ENCODE measurements at regions not wholly inside any gene's neighbourhood (a gene's known extent, or its start where the extent isn't known, plus 50 kb on each side); places are given as distances from the start of the nearest gene placed in this dataset.

DNA sequence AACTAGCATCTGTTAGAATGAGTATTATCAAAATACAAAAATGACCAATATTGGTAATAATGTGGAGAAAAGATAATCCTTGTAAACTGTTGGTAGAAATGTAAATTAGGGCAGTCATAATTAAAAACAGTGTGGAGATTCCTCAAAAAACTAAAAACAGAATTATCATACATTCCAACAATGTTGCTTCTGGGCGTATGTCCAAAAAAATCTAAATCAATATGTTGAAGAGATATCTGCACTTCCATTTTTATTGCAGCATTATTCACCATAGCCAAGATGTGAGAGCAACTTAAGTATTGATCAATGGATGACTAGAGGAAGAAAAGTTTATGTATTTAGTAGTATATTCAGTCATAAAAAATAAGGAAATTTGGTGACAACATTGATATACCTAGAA lies 59.8 kb upstream of the OR9G4 start:
- ATAC-seq = no peak
- H3K27ac ChIP-seq (ENCODE audit: low read depth, low read length) = no peak overlapping the region
- no peaks in the 10 kb centered on the region for H3K9me2 ChIP-seq (ENCODE audit: insufficient read depth)
- CTCF ChIA-PET = no interaction called here
- intact Hi-C loops (cut with micrococcal nuclease) = loop anchor here (10.0 kb wide), 1 partner anchor 1084 kb away; a partner anchor contains a TSS
- H4K20me1 ChIP-seq (ENCODE audit: insufficient read depth) = no peaks in the 10 kb centered on the region
- no peaks in the 10 kb centered on the region for H3K79me2 ChIP-seq (ENCODE audit: insufficient read depth, low read length)
- H3K4me1 ChIP-seq (ENCODE audit: control insufficient read depth in 1 of 2, insufficient read depth in 2 of 2, low read length in 2 of 2) = no peaks in the 10 kb centered on the region
- TF ChIP-seq TCF7L2 (IDR thresholded peaks at IDR 0.05; ENCODE audit: borderline replicate concordance, extremely low read depth, insufficient read depth, insufficient read length) = no peak
- TF ChIP-seq, protein P1, sequence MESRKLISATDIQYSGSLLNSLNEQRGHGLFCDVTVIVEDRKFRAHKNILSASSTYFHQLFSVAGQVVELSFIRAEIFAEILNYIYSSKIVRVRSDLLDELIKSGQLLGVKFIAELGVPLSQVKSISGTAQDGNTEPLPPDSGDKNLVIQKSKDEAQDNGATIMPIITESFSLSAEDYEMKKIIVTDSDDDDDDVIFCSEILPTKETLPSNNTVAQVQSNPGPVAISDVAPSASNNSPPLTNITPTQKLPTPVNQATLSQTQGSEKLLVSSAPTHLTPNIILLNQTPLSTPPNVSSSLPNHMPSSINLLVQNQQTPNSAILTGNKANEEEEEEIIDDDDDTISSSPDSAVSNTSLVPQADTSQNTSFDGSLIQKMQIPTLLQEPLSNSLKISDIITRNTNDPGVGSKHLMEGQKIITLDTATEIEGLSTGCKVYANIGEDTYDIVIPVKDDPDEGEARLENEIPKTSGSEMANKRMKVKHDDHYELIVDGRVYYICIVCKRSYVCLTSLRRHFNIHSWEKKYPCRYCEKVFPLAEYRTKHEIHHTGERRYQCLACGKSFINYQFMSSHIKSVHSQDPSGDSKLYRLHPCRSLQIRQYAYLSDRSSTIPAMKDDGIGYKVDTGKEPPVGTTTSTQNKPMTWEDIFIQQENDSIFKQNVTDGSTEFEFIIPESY (IDR thresholded peaks at IDR 0.05; ENCODE audit: extremely low read depth, insufficient replicate concordance, low read length) = no peak
- TF ChIP-seq EZH2 (IDR thresholded peaks at IDR 0.05) = no peak
- no peak for TF ChIP-seq SIN3A (IDR thresholded peaks at IDR 0.05; ENCODE audit: low read depth)
- no peak for TF ChIP-seq POLR2AphosphoS5 (IDR thresholded peaks at IDR 0.05; ENCODE audit: low read depth, low read length)
- TF ChIP-seq, protein P2, sequence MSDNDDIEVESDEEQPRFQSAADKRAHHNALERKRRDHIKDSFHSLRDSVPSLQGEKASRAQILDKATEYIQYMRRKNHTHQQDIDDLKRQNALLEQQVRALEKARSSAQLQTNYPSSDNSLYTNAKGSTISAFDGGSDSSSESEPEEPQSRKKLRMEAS (IDR thresholded peaks at IDR 0.05) = no peak
- TF ChIP-seq CEBPB (IDR thresholded peaks at IDR 0.05; ENCODE audit: low read depth) = no peak
- no peak for TF ChIP-seq RAD21 (IDR thresholded peaks at IDR 0.05; ENCODE audit: low read depth)
- TF ChIP-seq SRF (IDR thresholded peaks at IDR 0.05; ENCODE audit: low read depth) = no peak
- no peak for TF ChIP-seq ZFX (IDR thresholded peaks at IDR 0.05)
- TF ChIP-seq, protein P3, sequence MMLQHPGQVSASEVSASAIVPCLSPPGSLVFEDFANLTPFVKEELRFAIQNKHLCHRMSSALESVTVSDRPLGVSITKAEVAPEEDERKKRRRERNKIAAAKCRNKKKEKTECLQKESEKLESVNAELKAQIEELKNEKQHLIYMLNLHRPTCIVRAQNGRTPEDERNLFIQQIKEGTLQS (IDR thresholded peaks at IDR 0.05) = no peak
- TF ChIP-seq, protein P4, sequence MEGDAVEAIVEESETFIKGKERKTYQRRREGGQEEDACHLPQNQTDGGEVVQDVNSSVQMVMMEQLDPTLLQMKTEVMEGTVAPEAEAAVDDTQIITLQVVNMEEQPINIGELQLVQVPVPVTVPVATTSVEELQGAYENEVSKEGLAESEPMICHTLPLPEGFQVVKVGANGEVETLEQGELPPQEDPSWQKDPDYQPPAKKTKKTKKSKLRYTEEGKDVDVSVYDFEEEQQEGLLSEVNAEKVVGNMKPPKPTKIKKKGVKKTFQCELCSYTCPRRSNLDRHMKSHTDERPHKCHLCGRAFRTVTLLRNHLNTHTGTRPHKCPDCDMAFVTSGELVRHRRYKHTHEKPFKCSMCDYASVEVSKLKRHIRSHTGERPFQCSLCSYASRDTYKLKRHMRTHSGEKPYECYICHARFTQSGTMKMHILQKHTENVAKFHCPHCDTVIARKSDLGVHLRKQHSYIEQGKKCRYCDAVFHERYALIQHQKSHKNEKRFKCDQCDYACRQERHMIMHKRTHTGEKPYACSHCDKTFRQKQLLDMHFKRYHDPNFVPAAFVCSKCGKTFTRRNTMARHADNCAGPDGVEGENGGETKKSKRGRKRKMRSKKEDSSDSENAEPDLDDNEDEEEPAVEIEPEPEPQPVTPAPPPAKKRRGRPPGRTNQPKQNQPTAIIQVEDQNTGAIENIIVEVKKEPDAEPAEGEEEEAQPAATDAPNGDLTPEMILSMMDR (IDR thresholded peaks at IDR 0.05 in 2 of 3, conservative IDR thresholded peaks at IDR 0.05 in 1 of 3; ENCODE audit: borderline replicate concordance in 1 of 3, insufficient read depth in 1 of 3, low read depth in 2 of 3, low read length in 2 of 3) = no peak
- no peak for TF ChIP-seq POLR2A (IDR thresholded peaks at IDR 0.05; ENCODE audit: borderline replicate concordance, extremely low read depth, insufficient read depth, insufficient read length)
- no peak for TF ChIP-seq YY1 (IDR thresholded peaks at IDR 0.05; ENCODE audit: extremely low read depth, insufficient replicate concordance, low read depth, low read length)
- TF ChIP-seq SP1 (IDR thresholded peaks at IDR 0.05; ENCODE audit: low read depth) = no peak
- TF ChIP-seq EZH2phosphoT487 (IDR thresholded peaks at IDR 0.05; ENCODE audit: borderline replicate concordance) = no peak
- TF ChIP-seq FOSL1 (IDR thresholded peaks at IDR 0.05; ENCODE audit: low read depth) = no peak
- no peak for TF ChIP-seq ZNF274 (IDR thresholded peaks at IDR 0.05; ENCODE audit: low read depth, low read length)
- no peak for TF ChIP-seq CBX3 (IDR thresholded peaks at IDR 0.05; ENCODE audit: low read depth)
- H3K36me3 ChIP-seq (ENCODE audit: control insufficient read depth in 1 of 2, insufficient read depth in 2 of 2, low read length in 2 of 2) = no peaks in the 10 kb centered on the region
- H2AFZ ChIP-seq (ENCODE audit: low read depth, low read length, poor library complexity, severe bottlenecking) = no peak overlapping the region
- no peak overlapping the region for H3K4me2 ChIP-seq (ENCODE audit: low read length)
- no peak overlapping the region for H3K9ac ChIP-seq (ENCODE audit: low read length)
- DNase-seq (ENCODE audit: low read depth, low spot score) = no peak
- BruUV-seq (replicated peaks) = no TSS peak
- RAD21 ChIA-PET (ENCODE audit: low non-redundant PET in 1 of 2, low total read pairs in 2 of 2, uncharacterized antibody in 2 of 2, unreplicated experiment in 2 of 2) = no interaction called here
- H3K4me3 ChIP-seq (replicated peaks in 1 of 2; ENCODE audit: low read depth in 1 of 2, low read length in 2 of 2) = no peak overlapping the region
- no peaks in the 10 kb centered on the region for H3K27me3 ChIP-seq (ENCODE audit: insufficient read depth, low read length)
- POLR2A ChIA-PET = no interaction called here
- no peaks in the 10 kb centered on the region for H3K9me3 ChIP-seq (ENCODE audit: control insufficient read depth in 1 of 2, insufficient read depth in 1 of 2, low read depth in 1 of 2, low read length in 2 of 2)

All from HCT116 (cell line).